ENCODE measurements at regions not wholly inside any gene's neighbourhood (a gene's known extent, or its start where the extent isn't known, plus 50 kb on each side); places are given as distances from the start of the nearest gene placed in this dataset.

- no peak for TF ChIP-seq POLR2A (IDR thresholded peaks at IDR 0.05)
- TF ChIP-seq, protein P1, sequence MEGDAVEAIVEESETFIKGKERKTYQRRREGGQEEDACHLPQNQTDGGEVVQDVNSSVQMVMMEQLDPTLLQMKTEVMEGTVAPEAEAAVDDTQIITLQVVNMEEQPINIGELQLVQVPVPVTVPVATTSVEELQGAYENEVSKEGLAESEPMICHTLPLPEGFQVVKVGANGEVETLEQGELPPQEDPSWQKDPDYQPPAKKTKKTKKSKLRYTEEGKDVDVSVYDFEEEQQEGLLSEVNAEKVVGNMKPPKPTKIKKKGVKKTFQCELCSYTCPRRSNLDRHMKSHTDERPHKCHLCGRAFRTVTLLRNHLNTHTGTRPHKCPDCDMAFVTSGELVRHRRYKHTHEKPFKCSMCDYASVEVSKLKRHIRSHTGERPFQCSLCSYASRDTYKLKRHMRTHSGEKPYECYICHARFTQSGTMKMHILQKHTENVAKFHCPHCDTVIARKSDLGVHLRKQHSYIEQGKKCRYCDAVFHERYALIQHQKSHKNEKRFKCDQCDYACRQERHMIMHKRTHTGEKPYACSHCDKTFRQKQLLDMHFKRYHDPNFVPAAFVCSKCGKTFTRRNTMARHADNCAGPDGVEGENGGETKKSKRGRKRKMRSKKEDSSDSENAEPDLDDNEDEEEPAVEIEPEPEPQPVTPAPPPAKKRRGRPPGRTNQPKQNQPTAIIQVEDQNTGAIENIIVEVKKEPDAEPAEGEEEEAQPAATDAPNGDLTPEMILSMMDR (IDR thresholded peaks at IDR 0.05): no peak
- H3K27ac ChIP-seq: no peak overlapping the region
- DNase-seq: no peak
- H3K4me3 ChIP-seq: no peak overlapping the region
- H3K27me3 ChIP-seq: no peaks in the 10 kb centered on the region
- H3K4me1 ChIP-seq: no peaks in the 10 kb centered on the region
- H3K9me3 ChIP-seq: no peaks in the 10 kb centered on the region
- H3K36me3 ChIP-seq: no peaks in the 10 kb centered on the region
Observed at GRCh38 chr6:145115638-145116037, 619.7 kb downstream of the EPM2A start.

GRCh38 chr6:145116591-145117178 lies 618.6 kb downstream of the EPM2A start:
- H3K4me1 ChIP-seq: no peaks in the 10 kb centered on the region
- H3K9me3 ChIP-seq: no peaks in the 10 kb centered on the region
- no peak overlapping the region for H3K27ac ChIP-seq
- H3K36me3 ChIP-seq: no peaks in the 10 kb centered on the region
- no peaks in the 10 kb centered on the region for H3K27me3 ChIP-seq
- no peak for DNase-seq
- H3K4me3 ChIP-seq: no peak overlapping the region
- TF ChIP-seq, protein P1 (IDR thresholded peaks at IDR 0.05): no peak
- no peak for TF ChIP-seq POLR2A (IDR thresholded peaks at IDR 0.05)

- Histone ChIP-seq H3K4me3 (no peak overlapping the region), H3K27ac (no peak overlapping the region), H3K9me3 (no peaks in the 10 kb centered on the region), H3K36me3 (no peaks in the 10 kb centered on the region), H3K27me3 (no peaks in the 10 kb centered on the region), H3K4me1 (no peaks in the 10 kb centered on the region)
- TF ChIP-seq, protein P1 (IDR thresholded peaks at IDR 0.05): no peak
- TF ChIP-seq POLR2A (IDR thresholded peaks at IDR 0.05): no peak
- DNase-seq: no peak
Observed at GRCh38 chr6:145118224-145118623, 617.1 kb downstream of the EPM2A start.

DNA sequence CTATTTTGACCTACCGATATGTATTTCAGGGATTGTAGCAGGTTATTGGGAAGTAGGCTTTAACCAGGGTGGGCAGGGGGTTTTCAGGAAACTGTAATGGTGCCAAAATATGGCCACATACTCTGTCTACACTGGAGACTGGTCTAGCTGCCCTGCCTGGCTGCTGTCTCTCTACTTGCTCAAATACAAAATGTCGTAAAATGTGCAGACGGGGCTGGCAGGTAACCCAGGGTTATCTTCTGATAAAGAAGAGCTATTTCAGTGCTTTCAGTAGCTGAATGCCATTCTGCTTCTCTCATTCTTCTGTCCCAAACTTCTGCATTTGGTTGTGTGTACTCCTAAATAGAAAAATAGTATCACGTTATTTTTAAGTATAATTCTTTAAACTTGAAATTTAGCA lies 616.2 kb downstream of the EPM2A start:
- H3K27me3 ChIP-seq: no peaks in the 10 kb centered on the region
- no peak for DNase-seq
- no peak overlapping the region for H3K27ac ChIP-seq
- H3K9me3 ChIP-seq: no peaks in the 10 kb centered on the region
- TF ChIP-seq, protein P1 (IDR thresholded peaks at IDR 0.05): no peak
- no peak for TF ChIP-seq POLR2A (IDR thresholded peaks at IDR 0.05)
- no peaks in the 10 kb centered on the region for H3K36me3 ChIP-seq
- H3K4me3 ChIP-seq: no peak overlapping the region
- no peaks in the 10 kb centered on the region for H3K4me1 ChIP-seq

DNA sequence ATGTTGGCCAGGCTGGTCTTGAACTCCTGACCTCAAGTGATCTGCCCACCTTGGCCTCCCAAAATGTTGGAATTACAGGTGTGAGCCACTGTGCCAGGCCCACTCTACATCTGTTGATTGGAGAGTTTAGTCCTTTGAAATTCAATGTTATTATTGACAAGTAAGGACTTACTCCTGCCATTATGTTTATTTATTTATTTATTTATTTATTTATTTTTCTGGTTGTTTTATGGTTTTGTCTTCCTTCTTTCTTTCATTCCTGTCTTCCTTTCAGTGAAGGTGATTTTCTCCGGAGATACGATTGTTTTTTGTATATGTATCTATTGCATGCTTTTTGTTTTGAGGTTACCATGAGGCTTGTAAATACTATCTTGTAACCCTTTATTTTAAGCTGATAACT lies 602.6 kb downstream of the EPM2A start:
- Histone ChIP-seq H3K4me1 (no peaks in the 10 kb centered on the region), H3K36me3 (no peaks in the 10 kb centered on the region), H3K27ac (no peak overlapping the region), H3K9me3 (no peaks in the 10 kb centered on the region), H3K4me3 (no peak overlapping the region), H3K27me3 (no peaks in the 10 kb centered on the region)
- no peak for DNase-seq
- TF ChIP-seq, protein P1 (IDR thresholded peaks at IDR 0.05): no peak
- no peak for TF ChIP-seq POLR2A (IDR thresholded peaks at IDR 0.05)

- no peak for DNase-seq
- no peak overlapping the region for H3K27ac ChIP-seq
- H3K36me3 ChIP-seq: no peaks in the 10 kb centered on the region
- H3K4me1 ChIP-seq: no peaks in the 10 kb centered on the region
- no peaks in the 10 kb centered on the region for H3K9me3 ChIP-seq
- H3K27me3 ChIP-seq: no peaks in the 10 kb centered on the region
- no peak overlapping the region for H3K4me3 ChIP-seq
- TF ChIP-seq, protein P1 (IDR thresholded peaks at IDR 0.05): no peak
- no peak for TF ChIP-seq POLR2A (IDR thresholded peaks at IDR 0.05)
Observed at GRCh38 chr6:145135702-145136101, 599.6 kb downstream of the EPM2A start.

Data from Peyer's patch (tissue), 4 donors.